GM12892 (cell line): ENCODE measurements at regions not wholly inside any gene's neighbourhood (a gene's known extent, or its start where the extent isn't known, plus 50 kb on each side); places are given as distances from the start of the nearest gene placed in this dataset.

Source experiments
- POLR2A ChIP-seq: IDR thresholded peaks from 2 replicates; pipeline ENCODE4 v1.6.1; 2011; ENCODE audit warnings: low read depth, low read length, control low read depth
- TAF1 ChIP-seq: IDR thresholded peaks from 2 replicates; pipeline ENCODE4 v1.6.1; 2011; ENCODE audit warnings: low read depth, mild to moderate bottlenecking, control low read depth, low read length, borderline replicate concordance

GRCh38 chr9:14405176-14405706 lies 91.3 kb upstream of the NFIB start:
- TF ChIP-seq POLR2A, result no peak
- no peak for TF ChIP-seq TAF1
